Fibroblast of skin of left biceps (primary cell): ENCODE measurements at regions not wholly inside any gene's neighbourhood (a gene's known extent, or its start where the extent isn't known, plus 50 kb on each side); places are given as distances from the start of the nearest gene placed in this dataset.

Experiments used
- DNase-seq, 2 experiments: peaks; one replicate each; pipeline ENCODE4 v3.0.0-alpha.2; 2013; ENCODE audit warnings: low read depth in 2 of 2

DNA sequence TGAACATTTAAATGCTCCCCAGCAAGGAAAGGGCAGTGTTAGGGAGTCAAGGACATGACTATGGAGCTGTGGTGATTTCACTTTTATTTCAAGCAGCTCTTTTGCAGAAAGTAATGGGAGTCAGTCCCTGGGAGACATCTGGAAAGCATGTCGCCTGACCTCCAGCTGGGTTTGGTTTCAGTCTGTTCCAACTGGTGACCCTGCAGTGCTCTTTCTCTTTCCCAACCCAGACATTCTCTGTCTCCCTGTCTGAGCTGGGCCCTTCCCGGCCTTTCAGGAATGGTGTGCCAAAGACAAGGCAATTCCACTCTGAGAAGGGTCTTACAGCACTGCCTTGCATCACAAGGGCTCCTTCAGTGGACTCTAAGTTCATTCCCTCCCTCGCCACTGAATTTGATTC, 323.2 kb downstream of the OSR1 start:
- no peak for DNase-seq

- no peak for DNase-seq
These were observed 325.2 kb downstream of the OSR1 start for GRCh38 chr2:19033240-19033639.

DNA sequence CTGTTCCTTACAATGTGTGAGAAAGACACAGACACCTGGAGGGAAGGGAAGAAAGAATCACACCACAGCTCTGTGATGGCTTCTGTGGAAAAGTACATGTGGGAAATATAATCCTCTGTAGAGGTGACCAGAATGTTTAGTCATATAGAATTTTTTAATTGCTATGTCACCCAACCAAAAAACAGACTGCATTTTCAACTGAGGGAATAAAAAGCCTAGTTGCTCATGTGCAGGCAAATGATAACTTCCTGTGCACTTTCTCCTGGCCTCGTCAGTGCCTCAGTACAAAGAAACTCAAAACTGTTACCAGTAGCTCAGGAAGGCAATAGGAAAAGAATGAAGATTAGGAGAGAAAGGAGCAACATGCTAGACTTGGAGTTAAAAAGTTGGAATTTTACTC, 326.8 kb downstream of the OSR1 start:
- no peak for DNase-seq

DNA sequence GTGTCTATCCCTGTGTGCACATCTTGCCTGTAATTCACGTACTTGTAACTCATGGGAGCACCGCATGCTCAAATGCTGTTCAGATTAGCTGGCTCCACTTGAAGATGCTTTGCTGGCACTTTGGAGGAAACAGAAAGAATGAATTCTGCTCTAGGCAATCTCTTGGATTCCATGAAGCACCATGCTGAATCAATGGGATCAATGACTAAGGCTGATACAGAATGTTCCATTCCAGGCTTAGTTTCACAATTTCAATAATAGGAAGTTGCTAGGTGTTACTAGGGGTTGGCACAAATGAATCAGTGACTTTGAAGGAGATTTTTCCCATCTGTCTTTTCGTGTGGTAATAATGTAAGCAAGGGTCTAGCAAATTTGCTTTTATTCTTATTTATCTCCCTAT, 328.8 kb downstream of the OSR1 start:
- DNase-seq: no peak

- no peak for DNase-seq
These were observed 329.6 kb downstream of the OSR1 start for GRCh38 chr2:19028587-19029375.

DNA sequence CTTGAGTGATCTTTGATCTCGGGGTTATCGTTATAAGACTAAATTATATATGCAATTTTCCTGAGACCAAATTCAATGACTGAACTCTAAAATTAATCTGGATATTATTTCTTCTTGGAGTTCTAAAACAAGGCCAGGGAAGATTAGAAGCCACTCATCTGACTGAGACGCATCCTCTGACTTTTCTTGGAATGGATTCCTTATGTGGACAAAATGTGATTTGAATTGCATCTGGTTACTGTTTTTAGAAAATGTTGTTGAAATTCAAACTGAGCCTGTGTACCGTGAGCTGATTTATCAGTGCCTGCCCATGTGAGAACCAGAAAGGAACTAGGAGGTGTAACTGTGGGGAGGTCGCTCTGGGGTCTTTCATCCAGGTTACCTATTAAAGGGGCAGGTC, 330.8 kb downstream of the OSR1 start:
- DNase-seq: no peak

DNA sequence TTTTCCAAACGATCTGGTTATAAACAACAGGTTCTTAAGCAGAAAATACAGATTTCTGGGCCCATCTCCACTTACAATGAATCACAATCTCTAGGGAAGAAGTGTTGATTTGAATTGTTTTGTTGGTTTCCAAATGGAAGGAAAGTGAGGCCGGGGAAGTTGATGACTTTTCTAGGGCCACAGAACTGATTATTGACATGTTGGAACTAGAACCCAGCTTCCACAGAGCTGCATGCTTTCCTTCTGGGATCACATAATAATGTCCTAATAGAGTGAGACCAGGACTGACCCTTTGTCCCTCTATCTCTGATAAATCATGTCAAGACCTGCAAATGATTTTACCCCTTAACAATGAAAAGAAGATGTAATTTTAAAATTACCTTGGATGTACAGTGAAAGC, 332.2 kb downstream of the OSR1 start:
- no peak for DNase-seq

DNA sequence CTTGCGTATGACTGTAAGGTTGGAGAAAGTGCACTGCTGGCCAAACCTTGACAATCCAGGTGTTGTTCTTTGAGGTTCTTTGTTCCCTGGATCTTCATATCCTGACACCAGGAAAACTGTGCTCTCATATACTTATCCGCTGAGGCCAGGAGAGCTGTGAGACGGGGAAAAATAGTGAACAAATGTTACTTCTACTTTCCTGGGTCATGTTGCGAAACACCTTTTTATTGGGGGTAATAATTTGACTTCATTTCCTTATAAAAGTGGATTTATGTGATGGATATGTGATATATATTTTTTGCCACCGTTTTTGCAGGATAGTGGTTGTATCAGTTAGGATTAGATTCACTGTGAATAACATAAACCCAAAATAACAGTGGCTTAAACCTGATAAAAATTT, 336.1 kb downstream of the OSR1 start:
- DNase-seq: no peak

GRCh38 chr2:19021721-19022120, 336.7 kb downstream of the OSR1 start:
- DNase-seq: peak; percentile 92 to 94

DNA sequence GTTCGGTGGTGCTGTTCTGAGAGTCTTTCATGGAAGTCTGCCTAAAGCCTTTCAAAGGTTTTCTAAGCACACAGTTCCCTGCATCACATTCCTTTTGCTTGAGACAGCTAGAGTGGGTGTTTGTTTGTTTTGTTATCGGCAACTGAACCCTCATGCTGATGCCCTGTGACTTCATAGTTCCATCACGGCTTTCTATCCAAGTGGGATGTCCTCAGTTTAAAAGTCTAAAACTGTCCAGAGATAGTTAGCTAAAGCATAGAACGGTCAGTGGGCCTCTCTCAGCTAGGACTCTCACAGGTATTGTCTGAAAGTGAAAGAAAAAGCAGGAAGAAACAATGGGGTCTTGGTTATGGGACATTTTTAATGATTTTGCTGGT, 337.3 kb downstream of the OSR1 start:
- peak; percentile 70 to 73 for DNase-seq

DNA sequence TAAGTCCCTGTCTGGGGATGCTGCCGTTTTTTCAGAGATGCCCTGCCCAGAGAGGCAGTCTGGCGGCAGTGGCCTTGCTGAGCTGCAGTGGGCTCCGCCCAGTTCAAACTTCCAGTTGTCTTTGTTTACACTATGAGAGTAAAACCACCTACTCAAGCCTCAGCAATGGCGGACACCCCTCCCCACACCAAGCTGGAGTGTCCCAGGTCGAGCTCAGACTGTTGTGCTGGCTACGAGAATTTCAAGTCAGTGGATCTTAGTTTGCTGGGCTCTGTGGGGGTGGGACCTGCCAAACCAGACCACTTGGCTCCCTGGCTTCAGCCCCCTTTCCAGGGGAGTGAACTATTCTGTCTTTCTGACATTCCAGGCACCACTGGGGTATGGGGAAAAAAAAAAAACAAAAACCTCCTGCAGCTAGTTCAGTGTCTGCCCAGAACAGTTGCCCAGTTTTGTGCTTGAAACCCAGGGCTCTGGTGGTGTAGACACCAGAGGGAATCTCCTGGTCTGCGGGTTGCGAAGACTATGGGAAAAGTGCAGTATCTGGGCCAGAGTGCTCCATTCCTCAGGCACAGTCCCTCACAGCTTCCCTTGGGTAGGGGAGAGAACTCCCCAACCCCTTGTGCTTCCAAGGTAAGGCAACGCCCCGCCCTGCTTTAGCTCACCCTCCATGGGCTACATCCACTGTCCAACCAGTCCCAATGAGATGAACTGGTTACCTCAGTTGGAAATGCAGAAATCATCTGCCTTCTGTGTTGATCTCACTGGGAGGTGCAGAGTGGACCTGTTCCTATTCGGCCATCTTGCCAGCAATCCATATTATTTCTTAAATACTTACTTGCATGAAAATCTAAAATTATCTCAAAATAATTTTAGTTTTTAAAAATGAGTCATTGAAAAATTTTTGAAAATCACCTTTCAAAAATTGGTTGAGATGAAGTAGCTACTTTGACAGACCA, 338.0 kb downstream of the OSR1 start:
- no peak for DNase-seq

GRCh38 chr2:19009510-19009909, 348.9 kb downstream of the OSR1 start:
- DNase-seq: no peak

GRCh38 chr2:19003554-19003953, 354.9 kb downstream of the OSR1 start:
- DNase-seq: no peak

GRCh38 chr2:19000776-19001175, 357.6 kb downstream of the OSR1 start:
- DNase-seq: no peak

- DNase-seq: no peak
These were observed 359.2 kb downstream of the OSR1 start for GRCh38 chr2:18999198-18999597.

- DNase-seq: no peak
These were observed 359.9 kb downstream of the OSR1 start for GRCh38 chr2:18998491-18998890.

DNA sequence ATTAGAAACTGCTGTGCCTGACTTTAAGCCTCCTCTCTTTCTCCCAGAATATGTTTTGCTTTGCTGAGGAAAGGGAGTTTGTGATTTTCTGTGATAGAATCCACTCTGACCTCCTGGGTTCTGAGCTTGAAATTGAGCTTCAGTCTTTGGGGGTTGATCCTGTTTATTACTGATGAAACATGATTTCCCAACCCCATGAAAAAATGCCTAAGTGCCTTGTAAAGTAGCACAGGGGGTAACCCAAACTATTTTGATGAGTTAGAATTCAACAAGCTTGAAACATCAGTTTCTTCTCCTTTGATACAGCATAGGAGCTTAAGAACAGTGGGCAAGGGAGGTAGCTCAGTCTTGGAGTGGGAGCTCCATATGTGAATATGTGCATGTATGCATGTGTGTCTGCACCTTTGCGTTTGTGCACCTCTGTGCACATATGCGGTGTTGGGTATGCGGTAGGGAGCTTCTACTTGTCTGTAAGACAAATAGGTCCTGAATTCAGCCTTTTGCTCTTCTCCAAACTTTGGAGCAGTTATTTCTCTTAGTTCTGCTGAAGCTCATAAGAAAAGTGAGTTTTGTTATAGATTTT, 364.6 kb downstream of the OSR1 start:
- DNase-seq: no peak

DNA sequence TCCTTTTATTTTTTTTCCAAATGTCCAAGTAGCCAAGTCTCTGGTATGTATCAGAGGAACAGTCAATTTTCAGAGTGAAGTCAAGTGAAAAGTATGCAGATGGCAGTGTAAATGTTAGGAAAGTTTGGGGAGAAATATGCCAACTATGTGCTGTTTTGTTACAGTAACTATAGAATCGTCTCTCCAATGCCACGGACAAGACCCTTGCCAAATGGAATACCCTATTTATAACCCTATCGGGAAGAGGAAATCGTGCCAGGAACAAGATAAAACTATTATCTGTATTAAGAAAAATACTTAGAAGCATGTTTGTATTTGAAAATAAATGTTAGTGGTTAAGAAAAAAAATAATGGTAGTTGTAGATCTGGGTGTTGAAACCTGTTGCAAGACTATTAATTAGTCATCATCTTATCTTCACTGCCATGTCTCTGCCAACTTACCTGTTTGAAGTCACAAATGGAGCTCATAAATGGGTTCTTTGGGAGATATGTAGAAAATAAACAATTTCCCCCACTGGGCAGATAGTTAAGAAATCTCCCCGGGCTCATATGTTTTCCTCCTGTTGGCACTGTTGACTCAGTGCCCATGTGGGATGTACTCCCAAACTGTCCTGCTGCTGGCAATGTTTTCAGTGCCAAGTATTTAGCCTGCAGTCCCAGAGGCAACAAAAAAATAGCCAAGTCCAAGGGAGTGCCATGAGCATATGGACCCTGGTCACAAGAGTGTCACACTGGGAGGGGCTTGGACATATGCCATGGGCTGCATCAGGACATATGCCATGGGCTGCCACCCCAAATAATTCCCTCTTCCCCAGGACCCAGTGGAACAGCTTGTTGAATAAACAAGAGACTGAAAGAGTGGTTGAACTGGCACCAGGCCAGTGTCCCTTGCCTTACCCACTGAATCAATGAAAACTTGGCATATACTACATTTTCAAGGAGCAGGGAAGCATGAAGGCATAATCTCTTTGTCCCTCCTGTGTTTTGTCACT, 366.9 kb downstream of the OSR1 start:
- DNase-seq: peak; percentile 86 to 87

DNA sequence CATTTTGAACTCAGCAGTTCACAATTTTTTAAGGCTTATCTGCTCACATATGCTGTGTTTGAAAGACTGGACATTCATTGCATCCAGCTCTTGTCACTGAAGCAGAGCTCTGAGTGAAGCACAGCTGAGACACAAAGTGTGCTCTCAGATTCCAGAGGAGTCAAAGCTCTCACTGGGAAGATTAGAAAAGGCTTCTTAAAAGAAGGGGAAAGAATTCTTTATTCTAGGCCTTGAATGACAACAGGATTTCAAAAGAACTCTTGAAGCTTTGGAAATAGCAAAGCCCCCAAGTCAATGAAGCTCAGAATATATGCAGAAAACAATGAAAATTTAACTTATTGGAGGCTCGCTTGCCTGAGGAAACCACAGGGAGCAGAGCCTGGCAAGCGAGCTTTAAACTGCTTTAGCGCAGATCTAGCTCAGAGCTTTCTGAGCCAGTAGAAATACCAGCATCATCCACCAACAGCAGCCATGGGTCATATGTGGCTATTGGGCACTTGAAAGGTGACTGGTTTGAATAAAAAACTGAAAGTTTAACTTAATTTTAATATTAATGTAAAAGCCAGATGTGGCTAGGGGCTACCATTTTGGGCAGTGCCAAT, 369.7 kb downstream of the OSR1 start:
- no peak for DNase-seq

GRCh38 chr2:18987592-18988073, 370.8 kb downstream of the OSR1 start:
- peak; percentile 93 to 94 for DNase-seq

DNA sequence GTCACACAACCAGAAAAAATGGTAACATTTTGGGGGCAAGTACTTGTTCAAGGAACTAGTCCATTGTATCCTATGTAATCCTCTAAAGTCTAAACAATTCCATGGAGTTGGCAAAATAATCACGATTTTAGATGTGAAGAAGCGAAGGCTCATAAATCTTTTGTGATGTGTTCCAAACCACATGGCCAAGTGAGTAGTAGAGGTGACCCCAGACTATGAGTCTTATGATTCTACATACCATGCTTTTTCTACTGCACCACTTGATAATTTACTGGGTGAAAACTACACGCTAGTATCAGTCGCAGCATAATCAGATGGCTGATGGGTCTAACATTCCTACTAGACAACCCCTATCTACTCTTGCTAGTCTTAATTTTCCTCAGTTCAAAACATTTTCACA, 371.4 kb downstream of the OSR1 start:
- DNase-seq: no peak
